Loucy (cell line): ENCODE measurements at regions not wholly inside any gene's neighbourhood (a gene's known extent, or its start where the extent isn't known, plus 50 kb on each side); places are given as distances from the start of the nearest gene placed in this dataset.

Experiments
- CTCF ChIP-seq: fragments of 200-600 bp; sonication (generic); conservative IDR thresholded peaks from 2 replicates; pipeline ENCODE4 v1.5.1; 2014; ENCODE audit warnings: mild to moderate bottlenecking, antibody characterized with exemption, low read length
- EZH2phosphoT487 ChIP-seq: fragments of 200-600 bp; IDR thresholded peaks from 2 replicates; pipeline ENCODE4 v1.6.1; 2018; ENCODE audit warnings: antibody characterized with exemption, mild to moderate bottlenecking, moderate library complexity, borderline replicate concordance

DNA sequence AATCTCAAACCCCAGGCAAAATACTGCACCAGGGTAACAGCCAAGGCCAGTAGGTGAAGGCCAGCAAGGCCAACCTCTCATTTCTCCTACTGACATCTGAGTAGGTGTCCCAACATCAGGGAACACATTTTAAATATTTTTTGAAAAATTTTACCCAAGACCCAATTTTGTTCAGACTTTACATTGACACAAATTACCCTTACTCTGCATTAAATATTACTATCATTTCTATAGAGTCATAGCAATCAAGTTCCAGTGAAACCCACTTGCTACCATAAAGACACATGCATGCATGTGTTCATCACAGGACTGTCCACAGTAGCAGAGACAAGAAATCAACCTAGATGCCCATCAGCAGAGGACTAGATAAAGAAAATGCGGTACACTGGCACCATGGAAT lies 99.9 kb downstream of the NRN1 start:
- TF ChIP-seq CTCF: no peak
- no peak for TF ChIP-seq EZH2phosphoT487
